Right hindlimb (tissue), 1 donor: ENCODE measurements at regions not wholly inside any gene's neighbourhood (a gene's known extent, or its start where the extent isn't known, plus 50 kb on each side); places are given as distances from the start of the nearest gene placed in this dataset.
A peak's percentile ranks its signal among the peaks of the same experiment; 100 is the strongest.

Source experiments
- DNase-seq: peaks from one replicate; pipeline ENCODE4 v3.0.0-alpha.2; 2018

GRCh38 chr5:98403131-98403530 is 370.3 kb upstream of the RGMB start:
- no peak for DNase-seq

DNA sequence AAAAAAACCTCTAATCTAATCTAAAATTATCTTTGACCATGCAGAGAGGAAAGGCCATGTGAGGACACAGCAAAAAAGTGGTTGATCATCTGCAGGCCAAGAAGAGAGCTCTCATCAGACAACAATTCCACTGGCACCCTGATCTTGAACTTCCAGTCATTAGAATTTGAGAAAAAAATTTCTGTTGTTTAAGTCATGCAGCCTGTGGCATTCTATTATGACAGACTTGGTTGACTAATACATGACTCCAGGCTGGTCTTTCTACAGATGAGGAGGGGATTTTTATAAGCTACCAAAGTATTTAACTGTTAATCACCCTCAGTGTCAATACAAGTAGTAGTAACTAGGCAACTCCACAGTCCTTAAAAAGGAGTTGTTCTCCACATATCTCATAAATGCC is 358.5 kb upstream of the RGMB start:
- DNase-seq: no peak

DNA sequence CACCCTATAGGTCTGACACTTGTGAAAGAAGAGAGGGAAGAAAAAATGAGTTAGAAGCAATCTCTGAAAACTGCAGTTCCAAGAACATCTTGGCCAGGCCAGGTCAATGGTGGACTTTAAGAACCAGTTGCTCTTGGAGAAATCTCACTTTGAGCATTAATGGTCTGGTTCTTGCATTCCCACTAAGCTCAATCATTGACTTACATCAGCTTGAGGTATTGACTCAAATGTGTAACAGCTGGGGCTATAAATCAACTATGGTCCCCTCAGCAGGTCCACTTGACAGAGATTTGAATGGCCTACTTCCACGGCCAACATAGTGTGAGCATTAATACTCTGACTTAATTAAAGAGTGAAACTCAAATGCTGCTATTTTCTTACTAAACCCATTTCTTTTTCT is 357.8 kb upstream of the RGMB start:
- no peak for DNase-seq

GRCh38 chr5:98416541-98416940 is 356.9 kb upstream of the RGMB start:
- DNase-seq: no peak

GRCh38 chr5:98419825-98420224 is 353.6 kb upstream of the RGMB start:
- no peak for DNase-seq

GRCh38 chr5:98424681-98425450 is 348.6 kb upstream of the RGMB start:
- DNase-seq: peak; percentile 50

DNA sequence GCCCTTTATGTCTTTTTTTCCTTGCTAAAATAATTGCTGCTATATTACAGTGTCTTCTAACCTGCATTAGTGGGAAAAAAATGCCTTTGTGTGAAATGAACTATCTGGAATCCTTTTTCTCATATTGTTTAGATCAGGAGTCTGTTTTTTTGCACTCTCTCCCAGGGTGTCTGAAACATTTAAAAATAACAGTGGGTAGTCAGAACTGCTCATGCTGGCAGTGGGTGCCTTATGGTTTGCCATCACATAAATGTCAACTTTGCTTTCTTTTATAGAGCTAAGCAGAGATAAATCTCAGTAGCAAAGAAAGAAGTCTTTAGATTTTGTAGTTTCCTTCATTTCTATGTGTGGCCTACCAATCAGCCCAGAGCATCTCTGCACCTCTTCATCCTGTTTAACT is 347.8 kb upstream of the RGMB start:
- no peak for DNase-seq

DNA sequence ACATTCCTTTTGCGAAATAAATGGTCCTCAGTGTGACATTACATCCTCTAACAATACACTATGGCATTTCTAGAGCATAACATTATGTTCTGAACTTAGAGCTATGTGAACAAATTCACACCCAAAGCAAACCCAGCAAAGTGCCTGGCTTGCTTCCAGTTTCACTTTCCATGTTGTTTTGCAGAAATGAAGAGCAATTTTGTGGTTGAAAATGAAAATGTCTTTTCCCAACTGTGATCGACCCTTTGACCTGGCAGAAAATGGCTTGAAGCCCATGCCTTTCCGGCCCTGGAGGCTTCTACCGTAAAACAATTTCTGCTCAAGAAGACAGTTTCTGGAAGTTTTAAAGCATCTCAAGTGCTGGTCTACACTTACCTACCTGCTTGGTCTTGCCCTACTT is 344.7 kb upstream of the RGMB start:
- peak; percentile 44 for DNase-seq

- no peak for DNase-seq
These were observed 341.1 kb upstream of the RGMB start for GRCh38 chr5:98432378-98432777.

DNA sequence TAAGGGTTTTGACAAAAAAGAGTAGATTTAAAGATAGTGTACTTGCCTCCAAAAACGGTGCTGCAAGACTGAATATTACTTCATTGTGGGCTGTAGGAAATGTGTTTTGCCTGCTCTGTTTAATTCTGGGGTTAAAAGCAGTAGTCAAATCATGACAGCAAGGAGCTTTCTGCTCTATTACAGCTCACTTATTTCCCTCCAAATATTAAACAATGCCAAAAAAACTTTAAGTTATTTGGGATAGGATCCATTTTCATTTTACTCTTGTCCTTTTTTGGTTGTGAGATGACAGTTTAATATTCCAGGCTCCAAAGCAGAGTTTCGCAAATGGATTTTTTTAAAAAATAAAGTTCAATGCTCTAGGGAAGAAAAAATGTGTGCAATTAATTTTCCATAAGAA is 340.4 kb upstream of the RGMB start:
- no peak for DNase-seq

DNA sequence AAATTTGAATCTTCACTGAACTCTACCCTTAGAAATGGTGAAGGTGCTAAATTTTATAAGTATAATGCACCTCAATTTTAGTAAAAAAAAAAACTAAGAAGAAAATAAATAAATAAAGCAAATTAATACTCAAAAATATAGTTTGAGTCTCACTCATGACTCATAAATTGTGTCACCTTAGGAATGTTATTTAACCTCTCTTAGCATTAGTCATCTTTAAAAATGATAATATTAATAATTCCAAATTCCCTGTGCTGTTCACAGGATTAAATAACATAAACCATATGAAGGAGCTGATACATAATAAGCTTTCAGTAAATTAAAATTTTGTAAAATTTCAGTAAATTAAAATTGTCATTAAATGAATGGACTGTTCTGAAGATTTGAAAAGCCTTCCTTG is 339.8 kb upstream of the RGMB start:
- no peak for DNase-seq

- no peak for DNase-seq
These were observed 336.8 kb upstream of the RGMB start for GRCh38 chr5:98436667-98437066.

GRCh38 chr5:98442448-98442847 is 331.0 kb upstream of the RGMB start:
- DNase-seq: no peak

DNA sequence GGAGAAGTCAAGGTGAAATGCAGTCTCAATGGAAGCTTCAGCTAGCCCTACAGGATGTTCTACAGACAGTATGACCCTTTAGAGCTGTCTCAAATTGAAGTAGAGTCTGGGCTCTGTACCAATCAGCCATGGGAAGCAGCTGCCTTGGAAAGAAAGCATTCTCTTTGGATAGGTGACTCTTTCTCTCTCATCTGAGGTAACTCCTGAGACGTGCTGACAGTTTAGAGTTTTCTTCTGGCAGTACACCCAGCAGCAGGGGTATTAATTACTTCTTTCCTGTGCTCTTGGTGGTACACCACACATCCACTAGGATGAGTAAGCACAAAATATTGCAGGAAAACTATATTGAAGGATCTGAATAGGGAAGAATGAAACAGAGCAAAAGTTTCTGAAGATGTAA is 329.6 kb upstream of the RGMB start:
- DNase-seq: no peak

DNA sequence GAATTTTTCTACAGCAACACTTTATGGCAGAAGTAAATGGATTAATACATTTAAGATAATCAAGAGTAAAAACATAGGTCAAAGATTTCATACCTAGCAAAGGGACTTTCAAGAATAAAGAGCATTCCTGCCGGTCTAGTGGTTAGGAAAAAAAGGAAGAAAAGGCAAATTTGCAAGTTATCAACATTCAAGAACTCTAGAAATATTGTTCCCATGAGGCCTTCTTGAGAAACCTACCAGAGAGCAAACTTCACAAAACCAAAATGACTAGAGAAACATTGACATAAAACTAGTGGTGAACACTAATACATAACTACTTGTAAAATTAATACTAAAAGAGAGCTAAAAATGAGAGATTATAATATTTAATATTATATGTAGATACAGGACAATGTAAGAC is 320.2 kb upstream of the RGMB start:
- DNase-seq: no peak

DNA sequence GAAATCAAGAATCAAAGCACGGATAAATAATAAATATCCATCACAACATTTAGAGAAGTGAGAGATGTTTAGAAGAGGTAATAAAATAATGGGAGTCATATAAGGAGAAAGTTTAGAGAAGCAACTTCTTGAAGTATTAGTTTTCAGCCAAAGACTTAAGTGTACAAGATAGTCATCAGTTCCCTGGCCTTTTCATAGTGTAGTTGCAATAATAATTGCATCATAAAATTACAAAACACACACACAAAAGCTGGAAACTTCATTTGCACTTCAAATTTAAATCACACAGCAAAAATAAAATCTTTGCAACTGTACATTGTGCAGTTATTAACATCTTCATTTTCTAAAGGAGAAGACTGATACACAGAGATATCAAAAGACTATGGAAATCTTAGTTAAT is 319.1 kb upstream of the RGMB start:
- no peak for DNase-seq

GRCh38 chr5:98454904-98455303 is 318.6 kb upstream of the RGMB start:
- DNase-seq: no peak

- DNase-seq: no peak
These were observed 317.8 kb upstream of the RGMB start for GRCh38 chr5:98455665-98456064.

DNA sequence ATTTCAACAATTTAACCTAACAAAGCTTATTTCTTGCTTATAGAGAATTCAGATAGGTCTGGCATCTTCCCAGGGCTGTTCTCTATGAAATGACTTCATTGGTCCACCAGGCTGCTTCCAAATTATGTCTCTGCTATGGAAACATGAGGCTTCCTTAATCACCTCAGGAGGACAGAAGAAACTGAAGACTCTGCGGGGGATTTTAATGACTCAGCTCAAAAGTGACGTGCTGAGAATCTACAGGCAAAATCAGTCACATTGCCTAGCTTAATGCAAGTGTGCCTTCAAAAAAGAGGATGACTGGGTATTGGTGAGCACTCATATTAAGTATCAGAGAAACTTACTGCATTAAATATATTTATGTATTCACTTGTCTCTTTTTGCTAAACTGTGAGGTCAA is 315.5 kb upstream of the RGMB start:
- DNase-seq: no peak

DNA sequence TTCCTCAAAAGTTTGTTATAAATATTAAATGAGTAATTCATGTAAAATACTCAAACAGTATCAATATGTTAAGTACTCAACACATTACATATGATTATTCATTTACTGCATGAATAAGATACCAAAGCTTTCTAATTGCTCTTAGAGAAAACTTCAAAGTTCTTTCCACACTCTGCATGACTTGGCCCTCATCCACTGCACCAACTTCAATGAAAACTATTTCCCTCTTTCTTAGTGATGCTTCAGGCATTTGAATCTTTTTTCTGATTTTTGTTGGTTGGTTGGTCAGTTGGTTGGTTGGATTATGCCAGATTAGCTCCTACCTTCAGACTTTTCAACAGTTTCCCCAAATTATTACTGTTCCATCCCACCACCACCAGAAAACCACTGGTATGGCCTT is 314.7 kb upstream of the RGMB start:
- no peak for DNase-seq

- DNase-seq: no peak
These were observed 312.9 kb upstream of the RGMB start for GRCh38 chr5:98460536-98460935.

DNA sequence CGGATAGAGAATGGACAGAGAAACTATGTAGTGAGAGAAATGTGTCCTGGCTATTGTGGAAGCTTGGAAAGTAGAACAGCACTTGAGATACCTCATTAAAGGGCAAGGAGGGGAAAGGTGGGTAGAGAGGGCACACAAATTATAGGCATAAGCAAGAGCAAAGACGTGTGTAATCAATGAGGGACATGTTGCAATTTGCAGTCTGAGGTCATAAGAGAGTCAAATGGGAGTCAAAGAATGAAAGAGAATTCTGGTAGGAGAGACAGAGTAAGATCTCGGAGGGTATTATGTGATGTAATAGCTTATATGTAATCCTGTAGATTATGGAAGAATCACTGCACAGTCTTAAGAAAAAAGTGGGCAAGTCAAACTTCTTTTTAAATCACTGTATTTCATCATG is 312.0 kb upstream of the RGMB start:
- no peak for DNase-seq

DNA sequence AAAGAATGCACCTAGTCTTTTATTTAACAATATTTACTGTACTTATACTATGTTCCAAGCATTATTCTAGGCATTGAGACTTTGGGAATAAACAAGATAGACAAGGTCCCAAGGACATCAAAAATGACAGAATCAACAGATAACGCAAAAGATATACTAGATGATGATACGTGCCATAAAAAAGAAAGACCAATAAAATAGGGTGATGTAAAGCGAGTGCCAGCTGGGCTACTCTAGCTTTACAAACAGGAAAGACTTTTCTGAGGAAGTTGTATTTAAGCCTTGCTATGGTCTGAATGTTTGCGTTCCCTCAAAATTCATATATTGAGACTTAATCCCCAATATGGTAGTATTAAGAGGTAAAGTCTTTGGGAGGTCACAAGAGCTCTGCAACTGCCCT is 310.2 kb upstream of the RGMB start:
- no peak for DNase-seq

GRCh38 chr5:98463676-98464075 is 309.8 kb upstream of the RGMB start:
- no peak for DNase-seq

GRCh38 chr5:98464737-98465330 is 308.6 kb upstream of the RGMB start:
- DNase-seq: no peak
